Activated naive CD8-positive, alpha-beta T cell treated with anti-CD3 and anti-CD28 coated beads for 36 hours (primary cell): ENCODE measurements at regions not wholly inside any gene's neighbourhood (a gene's known extent, or its start where the extent isn't known, plus 50 kb on each side); places are given as distances from the start of the nearest gene placed in this dataset.
"Not testable (repeated sequence)": the region's sequence is repeated elsewhere in the genome, so short reads cannot be mapped to it uniquely, and the experiment has no call there.

ENCODE experiments used
- DNase-seq: peaks from one replicate; pipeline ENCODE4 v3.0.0; 2021
- H3K27ac Mint-ChIP-seq: one replicate; pipeline ENCODE4 v1.8.0; 2022; ENCODE audit warnings: mild to moderate bottlenecking, moderate library complexity, mixed read lengths
- H3K27me3 Mint-ChIP-seq: one replicate; pipeline ENCODE4 v1.8.0; 2022; ENCODE audit warnings: mild to moderate bottlenecking, mixed read lengths
- H3K36me3 Mint-ChIP-seq: one replicate; pipeline ENCODE4 v1.8.0; 2021; ENCODE audit warnings: mild to moderate bottlenecking, mixed read lengths
- H3K4me1 Mint-ChIP-seq: one replicate; pipeline ENCODE4 v1.8.0; 2021; ENCODE audit warnings: mixed read lengths
- H3K4me3 Mint-ChIP-seq: one replicate; pipeline ENCODE4 v1.8.0; 2022; ENCODE audit warnings: mild to moderate bottlenecking, moderate library complexity, mixed read lengths
- H3K9me3 Mint-ChIP-seq: one replicate; pipeline ENCODE4 v1.8.0; 2022; ENCODE audit warnings: mixed read lengths

GRCh38 chr12:90501412-90501811 lies 453.6 kb downstream of the CCER1 start:
- Mint-ChIP-seq H3K4me3 (no peak overlapping the region), H3K9me3 (peaks cover 3% of the 10 kb centered on the region), H3K27ac (no peak overlapping the region), H3K4me1 (no peaks in the 10 kb centered on the region), H3K36me3 (no peaks in the 10 kb centered on the region), H3K27me3 (no peaks in the 10 kb centered on the region)
- no peak for DNase-seq

GRCh38 chr12:90499795-90500194 lies 455.2 kb downstream of the CCER1 start:
- Mint-ChIP-seq H3K27ac (no peak overlapping the region), H3K4me1 (no peaks in the 10 kb centered on the region), H3K27me3 (no peaks in the 10 kb centered on the region), H3K36me3 (no peaks in the 10 kb centered on the region), H3K4me3 (no peak overlapping the region), H3K9me3 (peaks cover 3% of the 10 kb centered on the region)
- DNase-seq, result no peak

- Mint-ChIP-seq H3K9me3 (peaks cover 3% of the 10 kb centered on the region), H3K4me1 (no peaks in the 10 kb centered on the region), H3K27me3 (no peaks in the 10 kb centered on the region), H3K36me3 (no peaks in the 10 kb centered on the region), H3K4me3 (no peak overlapping the region), H3K27ac (no peak overlapping the region)
- DNase-seq, result no peak
Observed at GRCh38 chr12:90497923-90498545, 456.9 kb downstream of the CCER1 start.

GRCh38 chr12:90490355-90490754 lies 464.6 kb downstream of the CCER1 start:
- Mint-ChIP-seq H3K36me3 (no peaks in the 10 kb centered on the region), H3K27me3 (no peaks in the 10 kb centered on the region)
- no peak for DNase-seq

GRCh38 chr12:90489141-90489540 lies 465.8 kb downstream of the CCER1 start:
- H3K27ac Mint-ChIP-seq, result no peak overlapping the region
- no peak overlapping the region for H3K4me3 Mint-ChIP-seq

More at GRCh38 chr12:90490355-90490754, 464.6 kb downstream of the CCER1 start:
- no peaks in the 10 kb centered on the region for H3K4me1 Mint-ChIP-seq
- no peak overlapping the region for H3K27ac Mint-ChIP-seq
- H3K4me3 Mint-ChIP-seq, result no peak overlapping the region
- H3K9me3 Mint-ChIP-seq, result peaks cover 7% of the 10 kb centered on the region

GRCh38 chr12:90485560-90485959 lies 469.4 kb downstream of the CCER1 start:
- H3K9me3 Mint-ChIP-seq, result peaks cover 6% of the 10 kb centered on the region
- no peak overlapping the region for H3K4me3 Mint-ChIP-seq
- no peak overlapping the region for H3K27ac Mint-ChIP-seq
- H3K27me3 Mint-ChIP-seq, result no peaks in the 10 kb centered on the region
- DNase-seq, result no peak
- no peaks in the 10 kb centered on the region for H3K4me1 Mint-ChIP-seq
- H3K36me3 Mint-ChIP-seq, result no peaks in the 10 kb centered on the region

More at GRCh38 chr12:90489141-90489540, 465.8 kb downstream of the CCER1 start:
- DNase-seq, result no peak
- Mint-ChIP-seq H3K36me3 (no peaks in the 10 kb centered on the region), H3K4me1 (no peaks in the 10 kb centered on the region), H3K9me3 (peaks cover 7% of the 10 kb centered on the region), H3K27me3 (no peaks in the 10 kb centered on the region)

- peaks cover 3% of the 10 kb centered on the region for H3K9me3 Mint-ChIP-seq
- H3K36me3 Mint-ChIP-seq, result no peaks in the 10 kb centered on the region
- no peak for DNase-seq
Observed at GRCh38 chr12:90484094-90484493, 470.9 kb downstream of the CCER1 start.

GRCh38 chr12:90481748-90482147 lies 473.2 kb downstream of the CCER1 start:
- no peak for DNase-seq
- Mint-ChIP-seq H3K4me3 (no peak overlapping the region), H3K4me1 (no peaks in the 10 kb centered on the region), H3K36me3 (no peaks in the 10 kb centered on the region), H3K27ac (no peak overlapping the region), H3K9me3 (no peaks in the 10 kb centered on the region), H3K27me3 (no peaks in the 10 kb centered on the region)

More at GRCh38 chr12:90484094-90484493, 470.9 kb downstream of the CCER1 start:
- Mint-ChIP-seq H3K4me1 (no peaks in the 10 kb centered on the region), H3K4me3 (no peak overlapping the region), H3K27me3 (no peaks in the 10 kb centered on the region), H3K27ac (no peak overlapping the region)

GRCh38 chr12:90479237-90479636 lies 475.7 kb downstream of the CCER1 start:
- no peak for DNase-seq
- no peak overlapping the region for H3K4me3 Mint-ChIP-seq
- no peak overlapping the region for H3K27ac Mint-ChIP-seq
- H3K27me3 Mint-ChIP-seq, result no peaks in the 10 kb centered on the region
- H3K36me3 Mint-ChIP-seq, result no peaks in the 10 kb centered on the region
- H3K9me3 Mint-ChIP-seq, result no peaks in the 10 kb centered on the region
- H3K4me1 Mint-ChIP-seq, result no peaks in the 10 kb centered on the region

- no peaks in the 10 kb centered on the region for H3K36me3 Mint-ChIP-seq
- DNase-seq, result no peak
- H3K4me3 Mint-ChIP-seq, result no peak overlapping the region
- H3K9me3 Mint-ChIP-seq, result no peaks in the 10 kb centered on the region
- H3K4me1 Mint-ChIP-seq, result no peaks in the 10 kb centered on the region
- H3K27ac Mint-ChIP-seq, result no peak overlapping the region
- H3K27me3 Mint-ChIP-seq, result no peaks in the 10 kb centered on the region
Observed at GRCh38 chr12:90473831-90474230, 481.1 kb downstream of the CCER1 start.

- no peaks in the 10 kb centered on the region for H3K36me3 Mint-ChIP-seq
- no peak overlapping the region for H3K27ac Mint-ChIP-seq
- H3K4me3 Mint-ChIP-seq, result no peak overlapping the region
- no peak for DNase-seq
- no peaks in the 10 kb centered on the region for H3K9me3 Mint-ChIP-seq
- H3K4me1 Mint-ChIP-seq, result no peaks in the 10 kb centered on the region
- peaks cover 4% of the 10 kb centered on the region for H3K27me3 Mint-ChIP-seq
Observed at GRCh38 chr12:90460681-90461080, 494.3 kb downstream of the CCER1 start.

- no peak overlapping the region for H3K4me3 Mint-ChIP-seq
- DNase-seq, result no peak
- no peaks in the 10 kb centered on the region for H3K4me1 Mint-ChIP-seq
- no peak overlapping the region for H3K27ac Mint-ChIP-seq
- H3K36me3 Mint-ChIP-seq, result no peaks in the 10 kb centered on the region
- H3K27me3 Mint-ChIP-seq, result peaks cover 4% of the 10 kb centered on the region
- H3K9me3 Mint-ChIP-seq, result no peaks in the 10 kb centered on the region
Observed at GRCh38 chr12:90456248-90456647, 498.7 kb downstream of the CCER1 start.

GRCh38 chr12:90455756-90456155 lies 499.2 kb downstream of the CCER1 start:
- Mint-ChIP-seq H3K36me3 (no peaks in the 10 kb centered on the region), H3K27me3 (peaks cover 4% of the 10 kb centered on the region), H3K9me3 (peaks cover 1% of the 10 kb centered on the region), H3K27ac (no peak overlapping the region), H3K4me1 (no peaks in the 10 kb centered on the region), H3K4me3 (no peak overlapping the region)
- DNase-seq, result no peak

GRCh38 chr12:90449611-90450010 lies 505.4 kb downstream of the CCER1 start:
- H3K9me3 Mint-ChIP-seq, result peaks cover 1% of the 10 kb centered on the region
- no peak for DNase-seq
- H3K27me3 Mint-ChIP-seq, result no peaks in the 10 kb centered on the region
- no peaks in the 10 kb centered on the region for H3K36me3 Mint-ChIP-seq
- no peaks in the 10 kb centered on the region for H3K4me1 Mint-ChIP-seq
- H3K27ac Mint-ChIP-seq, result no peak overlapping the region
- no peak overlapping the region for H3K4me3 Mint-ChIP-seq

- not testable (repeated sequence) for H3K4me1 Mint-ChIP-seq, H3K27me3 Mint-ChIP-seq, H3K4me3 Mint-ChIP-seq, DNase-seq, H3K36me3 Mint-ChIP-seq, H3K27ac Mint-ChIP-seq, H3K9me3 Mint-ChIP-seq
Observed at GRCh38 chr12:90443466-90443865, 511.5 kb downstream of the CCER1 start.

GRCh38 chr12:90441431-90441830 lies 513.5 kb downstream of the CCER1 start:
- Mint-ChIP-seq H3K4me1 (no peaks in the 10 kb centered on the region), H3K27ac (no peak overlapping the region), H3K4me3 (no peak overlapping the region), H3K9me3 (peaks cover 2% of the 10 kb centered on the region), H3K36me3 (no peaks in the 10 kb centered on the region), H3K27me3 (no peaks in the 10 kb centered on the region)
- no peak for DNase-seq
